Endometrium (tissue), 2 donors: ENCODE measurements at regions not wholly inside any gene's neighbourhood (a gene's known extent, or its start where the extent isn't known, plus 50 kb on each side); places are given as distances from the start of the nearest gene placed in this dataset.

ENCODE experiments used
- FAIRE-seq: peaks from 2 replicates; lab custom pipeline; 2012; peaks lifted over from hg19 to GRCh38; lab: Jason Lieb, UNC
- donor health status: control.
- donor health status: control.

DNA sequence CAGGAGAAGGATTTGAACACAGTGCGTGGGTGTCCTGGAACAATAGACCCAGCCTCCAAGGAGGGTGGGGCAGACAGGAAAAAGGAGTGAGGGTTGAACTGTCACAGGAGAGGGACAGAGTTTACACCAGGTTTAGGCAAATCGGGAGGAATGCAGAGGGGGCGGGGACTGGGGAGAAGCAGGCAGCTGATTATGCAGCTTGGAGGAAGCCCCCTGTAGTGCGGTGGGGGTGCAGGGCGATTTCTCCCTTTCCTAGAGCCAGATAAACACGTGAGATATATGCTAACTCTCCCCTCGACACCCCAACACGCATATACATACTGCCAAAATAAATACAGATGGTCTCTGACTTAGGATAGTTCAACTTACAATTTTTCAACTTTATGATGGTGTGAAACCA, 108.6 kb upstream of the PRR20G start:
- no peak for FAIRE-seq

DNA sequence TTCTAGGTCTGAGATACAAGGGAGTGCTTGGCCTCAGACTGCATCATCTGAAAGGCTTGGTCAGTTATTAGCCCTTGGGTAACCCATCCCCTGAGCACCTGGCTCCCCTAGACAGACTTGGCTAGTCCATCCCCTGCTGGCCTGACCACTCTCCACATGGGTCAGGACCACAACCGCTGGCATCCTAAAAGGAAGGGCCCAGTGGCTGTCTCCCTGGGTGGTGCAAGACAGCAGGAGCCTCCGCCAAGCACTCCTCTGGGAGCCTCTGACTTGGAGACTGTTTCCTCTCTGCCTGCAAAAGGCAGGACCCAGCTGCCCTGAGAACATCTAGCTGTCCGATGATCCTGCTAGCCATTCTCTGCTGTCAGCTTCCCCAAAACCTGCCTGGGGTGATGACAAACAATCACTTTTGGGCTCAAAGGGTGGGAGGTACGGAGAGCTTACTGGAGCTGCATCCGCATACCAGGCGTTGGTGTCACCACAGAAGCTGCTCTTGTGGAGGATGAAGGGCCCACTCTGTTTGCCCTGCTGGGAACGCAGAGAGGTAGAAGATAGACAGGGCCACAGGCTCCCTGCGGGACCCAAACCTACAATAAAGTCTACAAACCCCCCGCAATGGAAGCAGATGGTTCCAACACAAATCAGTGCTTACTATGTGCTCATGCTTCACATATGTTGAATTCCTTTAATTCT, 108.0 kb upstream of the PRR20G start:
- FAIRE-seq = no peak

DNA sequence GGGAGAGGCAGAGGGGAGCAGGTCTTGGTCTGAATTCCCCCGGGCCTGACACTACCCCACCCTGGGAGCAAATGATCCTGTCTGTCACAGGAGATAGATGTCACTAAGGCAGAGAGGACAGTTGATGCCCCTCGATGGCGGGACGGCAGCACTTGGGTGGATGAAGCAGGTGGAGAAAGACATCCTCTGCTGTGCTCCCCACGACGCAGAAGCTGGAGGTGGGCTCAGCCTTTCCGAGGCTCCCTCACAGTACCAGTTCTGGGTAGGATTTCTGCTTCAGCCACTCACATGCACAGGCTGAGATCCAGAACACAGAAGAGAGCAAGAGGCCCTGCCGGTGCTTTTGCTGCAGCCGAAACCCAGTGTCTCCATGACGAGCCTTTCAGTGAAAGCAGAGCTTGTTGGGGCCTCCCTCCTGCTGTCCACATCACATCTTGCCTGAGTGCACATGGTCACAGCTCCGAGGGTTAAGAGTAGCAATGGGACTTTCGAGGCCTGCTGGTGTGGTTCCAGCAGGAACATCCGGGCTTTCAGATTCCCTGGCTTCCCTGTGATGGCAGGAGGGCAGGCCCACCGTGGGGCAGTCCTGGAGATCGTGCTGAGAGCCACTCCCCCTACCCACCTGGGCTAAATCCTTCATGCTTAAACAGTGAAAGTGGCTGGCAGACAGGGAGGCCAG, 107.3 kb upstream of the PRR20G start:
- FAIRE-seq = no peak

DNA sequence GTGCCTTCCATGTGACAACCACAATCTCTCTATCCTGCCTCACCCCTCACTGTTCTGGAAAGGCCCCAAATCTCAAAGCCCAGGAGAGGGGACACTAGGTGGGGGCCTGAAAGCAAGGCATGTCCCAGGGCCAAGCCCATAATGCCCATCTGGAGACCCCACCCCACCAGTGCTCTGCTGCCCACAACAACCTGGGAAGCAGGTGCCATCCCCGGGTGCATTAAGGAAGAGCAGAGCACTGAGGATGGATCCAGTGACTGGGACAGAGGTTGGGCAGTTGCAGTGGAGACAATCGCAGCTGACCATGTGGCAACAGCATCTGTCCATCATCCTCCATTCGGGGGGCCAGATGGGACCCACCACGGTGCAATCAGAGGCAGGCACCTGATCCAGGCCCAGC, 106.2 kb upstream of the PRR20G start:
- no peak for FAIRE-seq

DNA sequence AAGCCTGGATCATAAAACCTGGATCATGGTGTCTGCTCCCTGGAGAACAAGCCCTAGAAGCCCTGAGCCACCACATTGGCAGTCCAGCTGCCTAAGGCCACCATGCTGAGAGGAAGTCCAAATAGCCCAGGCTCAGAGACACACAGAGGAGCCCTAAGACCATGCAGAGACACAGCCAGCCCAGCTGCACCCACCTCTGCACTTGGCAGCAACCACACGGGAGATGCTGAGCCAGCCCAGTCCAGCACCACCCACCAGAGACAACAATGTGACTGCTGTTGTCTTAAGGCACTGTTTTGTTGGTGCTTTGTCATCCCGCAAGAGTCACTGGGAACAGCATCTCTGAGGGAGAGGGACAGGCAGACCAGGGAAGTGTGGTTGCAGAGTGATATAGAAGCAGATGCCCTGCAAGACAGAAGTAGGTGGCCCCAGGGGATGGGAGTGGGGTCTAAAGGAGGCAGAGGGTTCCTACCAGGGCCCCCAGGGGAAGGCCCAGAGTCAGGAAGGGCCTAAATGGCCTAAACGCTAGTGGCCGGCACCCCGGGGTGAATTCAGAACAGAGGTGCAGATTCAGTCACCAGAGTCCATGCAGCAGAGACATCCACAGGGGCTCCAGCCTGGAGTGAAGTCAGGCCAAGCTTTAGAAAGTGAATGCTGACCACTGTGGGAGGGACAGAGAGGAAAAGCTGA, 105.4 kb upstream of the PRR20G start:
- no peak for FAIRE-seq

DNA sequence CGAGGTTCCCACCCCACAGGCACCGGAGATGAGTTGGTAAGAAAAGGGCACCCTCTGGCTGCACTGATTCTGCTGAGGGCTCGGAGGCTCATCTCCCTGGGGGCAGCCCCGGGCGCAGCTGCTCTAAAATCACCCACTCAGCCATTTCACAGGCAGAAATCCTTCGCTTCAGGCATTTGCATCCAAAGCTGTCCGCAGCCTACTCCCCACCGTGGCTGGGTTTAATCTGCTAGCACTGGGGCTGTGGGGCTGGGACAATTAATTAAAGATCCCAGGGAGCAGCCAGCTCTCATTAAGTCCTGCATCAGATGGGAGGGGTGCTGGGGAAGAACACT, 104.3 kb upstream of the PRR20G start:
- no peak for FAIRE-seq

DNA sequence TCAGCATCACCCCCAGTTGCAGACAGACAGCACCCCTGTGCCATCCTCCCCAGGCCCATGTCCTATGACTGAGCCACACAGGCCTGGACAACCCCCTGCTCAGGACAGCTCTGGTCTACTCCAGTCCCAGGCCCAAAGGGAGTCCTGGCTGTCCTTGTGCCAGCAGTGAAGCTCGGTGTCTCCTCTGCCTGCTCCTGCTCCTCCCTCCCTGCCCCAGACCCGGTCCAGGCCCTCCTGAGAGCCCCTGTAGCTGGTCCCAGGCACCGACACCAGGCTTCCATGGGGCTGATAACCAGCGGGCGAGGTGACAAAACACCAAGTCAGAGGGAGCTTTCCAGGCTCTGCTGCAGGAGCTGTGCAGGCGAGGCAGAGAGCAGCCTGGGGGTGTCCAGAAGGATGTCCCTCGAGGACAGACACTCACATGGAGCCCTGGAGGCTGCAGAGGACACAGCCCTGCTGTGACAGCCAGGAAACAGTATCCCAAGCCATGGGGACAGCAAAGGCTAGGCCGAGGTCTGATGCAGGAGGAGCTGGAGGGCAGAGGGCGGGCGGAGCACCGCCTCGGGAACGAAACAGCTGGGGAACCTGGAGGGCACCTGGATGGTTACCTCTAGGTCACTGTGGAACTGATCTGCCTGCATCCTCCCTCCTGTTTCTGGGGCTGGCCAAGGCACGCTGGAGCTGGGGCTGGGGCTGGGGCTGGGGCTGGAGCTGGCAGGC, 103.8 kb upstream of the PRR20G start:
- no peak for FAIRE-seq

DNA sequence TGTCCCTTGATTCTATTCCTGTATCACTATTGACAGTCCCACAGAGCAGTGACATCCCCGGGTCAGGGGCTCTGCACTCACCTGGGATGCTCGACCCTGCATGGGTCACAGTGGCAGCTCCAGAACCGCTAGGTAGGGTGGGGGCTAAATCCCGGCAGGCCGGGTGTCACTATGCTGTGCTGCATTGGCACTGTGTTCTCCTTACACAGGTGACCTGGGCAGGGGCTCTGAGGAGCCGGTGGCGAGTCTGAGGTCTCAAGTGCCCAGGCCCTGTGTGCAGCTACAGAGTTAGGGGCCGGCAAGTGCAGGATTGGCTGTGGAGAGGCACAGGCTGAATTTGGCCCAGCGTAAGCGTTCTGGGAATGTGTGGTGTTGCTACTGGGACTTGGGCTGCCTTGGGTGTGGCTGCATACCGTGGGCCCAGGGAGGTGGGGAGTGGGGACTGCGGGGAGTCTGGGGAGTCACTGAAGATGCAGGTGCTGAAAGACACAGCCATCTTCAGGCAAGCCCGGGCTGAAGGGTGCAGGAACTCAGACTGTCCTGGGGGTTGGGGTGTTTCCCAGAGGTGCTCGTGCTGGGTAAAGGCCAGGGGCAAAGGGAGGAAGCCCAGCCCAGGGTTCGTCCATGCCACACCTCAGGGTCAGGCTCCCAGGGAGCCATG, 102.6 kb upstream of the PRR20G start:
- no peak for FAIRE-seq

DNA sequence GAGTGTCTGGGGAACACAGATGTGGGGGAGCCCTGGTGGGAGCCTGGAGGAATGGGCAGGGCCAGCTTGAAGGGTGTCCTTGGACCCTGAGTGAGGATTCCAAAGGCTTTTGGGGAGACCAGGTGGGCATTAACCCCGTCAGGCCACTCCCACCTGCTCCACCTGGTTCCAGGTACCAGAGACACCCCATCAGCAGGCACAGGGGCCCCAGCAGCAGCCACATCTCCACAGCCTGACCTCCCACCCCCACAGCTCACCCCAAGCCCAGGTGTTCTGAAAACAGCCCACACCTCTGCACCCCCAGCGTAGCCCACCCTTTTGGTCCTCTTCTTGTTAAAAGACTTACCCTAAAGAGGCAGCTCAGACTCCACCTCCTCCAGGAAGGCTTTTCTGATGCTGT, 102.1 kb upstream of the PRR20G start:
- FAIRE-seq = no peak

DNA sequence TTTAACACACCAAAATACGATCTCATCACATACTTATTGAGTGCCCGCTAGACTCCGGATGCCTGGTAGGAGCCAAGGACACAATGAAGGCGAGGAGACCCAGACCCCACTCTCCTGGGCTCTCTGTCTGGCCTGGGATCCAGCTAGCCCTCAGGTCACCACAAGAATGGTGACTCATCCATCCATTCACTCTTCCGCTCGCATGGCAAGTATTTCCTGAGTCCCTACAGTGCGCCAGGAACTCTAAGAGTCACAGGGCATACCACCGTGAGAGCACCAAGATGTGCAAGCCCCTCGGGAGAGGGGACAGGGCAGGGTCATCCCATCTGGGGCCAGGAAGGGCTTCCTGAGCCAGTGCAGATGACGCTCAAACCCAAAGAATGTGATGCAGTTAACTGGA, 101.6 kb upstream of the PRR20G start:
- no peak for FAIRE-seq

DNA sequence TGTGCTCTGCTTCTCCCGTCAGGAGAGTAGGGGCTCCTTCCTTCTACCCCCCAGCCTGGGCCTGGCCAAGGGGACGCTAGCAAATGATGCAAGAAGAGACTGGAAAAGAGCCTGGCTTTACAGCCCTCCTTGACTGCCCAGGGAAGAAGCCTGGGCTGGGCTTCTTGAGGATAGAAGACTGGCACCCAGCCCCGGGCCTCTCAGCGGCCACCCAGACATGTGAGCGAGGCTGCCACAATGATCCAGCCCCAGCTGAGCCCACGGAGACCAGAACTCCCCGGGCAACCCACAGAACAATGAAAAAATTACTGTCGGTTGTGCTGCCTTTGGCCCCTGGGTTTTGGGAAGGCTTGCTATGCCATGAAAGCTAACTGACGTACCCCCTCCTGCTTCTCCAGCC, 100.6 kb upstream of the PRR20G start:
- no peak for FAIRE-seq

DNA sequence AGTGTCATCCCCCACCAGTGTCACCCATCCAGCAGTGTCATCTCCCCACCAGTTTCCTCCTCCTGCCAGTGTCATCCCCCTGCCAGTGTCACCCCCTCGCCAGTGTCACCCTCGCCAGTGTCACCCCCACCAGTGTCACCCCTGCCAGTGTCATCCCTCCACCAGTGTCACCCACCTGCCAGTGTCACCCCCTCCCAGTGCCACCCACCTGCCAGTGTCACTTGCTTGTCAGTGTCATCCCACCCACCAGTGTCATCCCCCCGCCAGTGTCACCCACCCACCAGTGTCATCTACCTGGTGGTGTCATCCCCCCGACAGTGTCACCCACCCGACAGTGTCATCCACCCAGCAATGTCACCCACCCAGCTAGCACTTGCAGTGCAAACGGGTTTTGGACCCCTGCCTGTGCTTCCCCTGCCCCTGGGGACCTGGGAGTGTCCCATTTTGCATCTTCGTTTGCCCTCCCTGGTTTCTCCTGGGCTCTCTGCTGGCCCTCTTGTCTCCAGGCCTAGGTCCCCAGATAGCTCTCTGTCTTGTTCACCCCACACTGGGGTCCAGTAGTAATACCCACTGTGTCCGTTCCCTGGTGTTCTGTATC, 99.8 kb upstream of the PRR20G start:
- FAIRE-seq = no peak

DNA sequence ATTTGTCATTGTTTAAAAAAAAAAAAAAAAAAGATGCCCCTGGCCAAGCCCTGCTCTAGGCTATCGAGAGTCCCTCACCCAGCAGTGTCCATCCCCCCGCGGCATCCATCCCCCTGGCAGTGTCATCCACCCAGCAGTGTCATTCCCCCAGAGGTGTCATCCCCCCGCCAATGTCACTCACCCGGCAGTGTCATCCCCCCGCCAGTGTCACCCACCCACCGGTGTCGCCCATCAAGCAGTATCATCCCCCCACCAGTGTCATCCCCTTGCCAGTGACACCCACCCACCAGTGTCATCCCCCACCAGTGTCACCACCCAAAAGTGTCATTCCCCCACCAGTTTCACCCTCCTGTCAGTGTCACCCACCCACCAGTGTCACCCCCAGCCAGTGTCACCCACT, 99.3 kb upstream of the PRR20G start:
- no peak for FAIRE-seq

DNA sequence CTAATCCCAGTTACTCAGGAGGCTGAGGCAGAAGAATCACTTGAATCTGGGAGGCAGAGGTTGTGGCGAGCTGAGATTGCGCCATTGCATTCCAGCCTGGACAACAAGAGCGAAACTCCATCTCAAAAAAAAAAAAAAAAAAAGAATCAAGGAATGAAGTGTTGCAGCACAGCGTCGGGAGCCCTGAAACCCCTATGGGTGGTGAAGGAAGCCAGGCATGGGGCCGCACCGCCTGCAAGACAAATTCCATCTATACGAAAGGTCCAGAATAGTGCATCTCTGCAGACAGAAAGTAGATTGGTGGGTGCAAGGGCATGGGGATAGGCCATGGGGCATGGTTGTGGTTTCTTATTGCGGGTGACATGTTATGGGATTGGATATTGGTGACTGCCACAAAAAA, 98.6 kb upstream of the PRR20G start:
- no peak for FAIRE-seq

DNA sequence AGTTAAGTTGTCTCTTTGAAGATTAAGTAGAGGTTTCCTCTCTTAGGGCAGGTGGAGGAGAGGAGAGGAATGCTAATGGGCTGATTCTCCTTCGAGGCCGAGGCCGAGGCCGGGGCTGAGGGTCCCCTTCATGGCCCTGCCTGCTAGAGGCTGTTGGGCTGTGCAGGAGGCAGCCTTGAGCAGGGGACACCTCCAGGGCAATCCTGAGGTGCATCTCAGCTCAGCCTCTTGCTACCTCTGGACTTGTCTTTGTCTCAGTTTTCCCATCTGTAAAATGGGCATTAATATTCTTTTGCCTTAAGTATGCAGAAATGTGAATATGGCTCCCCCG, 97.7 kb upstream of the PRR20G start:
- FAIRE-seq = no peak

DNA sequence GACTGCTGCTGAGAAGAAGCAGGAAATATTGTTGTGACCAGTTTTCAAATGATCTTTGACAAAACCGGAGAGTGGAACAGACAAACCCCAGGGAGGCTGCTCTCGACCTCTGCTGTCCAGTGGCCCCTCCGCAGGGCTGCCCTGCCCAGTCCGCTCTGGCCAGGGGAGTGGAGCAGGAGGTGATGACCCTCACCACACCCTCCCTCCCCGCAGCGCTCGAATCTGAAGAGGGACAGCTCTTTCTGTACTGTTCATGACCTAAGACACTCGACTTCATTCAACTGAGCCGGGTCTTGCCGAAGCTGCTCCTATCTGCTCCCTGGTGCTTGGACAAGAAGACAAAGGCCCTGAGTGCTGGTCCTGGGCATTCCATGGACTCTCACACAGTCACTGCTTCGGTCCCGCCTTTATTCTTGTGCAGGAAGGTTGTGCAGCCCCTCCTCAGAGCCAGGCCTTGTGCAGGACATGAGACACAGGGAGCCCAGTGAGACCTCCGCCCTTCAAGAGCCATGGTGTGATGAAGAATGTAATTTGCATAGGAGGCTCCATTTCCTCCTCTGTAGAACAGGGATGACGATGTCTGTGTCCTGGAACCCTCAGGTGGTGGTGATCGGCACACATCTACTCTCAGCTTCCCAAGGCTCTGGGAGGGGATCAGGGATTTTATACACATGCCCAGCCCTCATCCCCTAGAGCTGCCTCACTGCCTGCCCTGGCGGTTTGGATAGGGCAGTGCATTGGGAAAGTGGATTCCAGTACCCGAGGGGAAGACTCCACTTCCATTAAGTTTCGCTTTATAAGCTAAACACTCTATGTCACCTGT, 97.1 kb upstream of the PRR20G start:
- FAIRE-seq = no peak

DNA sequence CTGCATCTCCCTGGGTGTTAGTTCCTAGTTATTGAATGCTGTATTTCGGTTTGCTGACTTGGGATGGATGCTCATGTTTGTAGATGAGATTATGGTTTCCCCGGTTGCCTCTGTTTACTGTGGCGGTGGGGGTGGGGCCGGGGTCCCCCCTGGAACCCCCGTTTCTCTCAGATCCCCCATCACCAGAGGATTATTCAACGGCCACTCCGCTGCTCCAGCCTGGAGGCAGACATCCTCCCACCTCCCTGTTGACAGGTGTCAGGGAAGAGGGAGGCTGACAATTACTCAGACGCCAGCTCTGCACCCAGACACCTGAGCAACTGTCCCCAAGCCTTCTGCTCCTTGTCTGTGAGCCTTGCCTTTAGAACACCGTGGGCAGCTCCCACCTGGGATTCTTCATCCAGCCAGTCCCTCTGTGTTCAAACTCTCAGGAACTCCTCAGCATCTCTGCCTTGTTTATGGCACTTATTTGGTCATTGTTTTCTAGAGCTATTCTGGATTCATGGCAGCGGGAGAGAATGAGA, 95.9 kb upstream of the PRR20G start:
- FAIRE-seq = no peak

DNA sequence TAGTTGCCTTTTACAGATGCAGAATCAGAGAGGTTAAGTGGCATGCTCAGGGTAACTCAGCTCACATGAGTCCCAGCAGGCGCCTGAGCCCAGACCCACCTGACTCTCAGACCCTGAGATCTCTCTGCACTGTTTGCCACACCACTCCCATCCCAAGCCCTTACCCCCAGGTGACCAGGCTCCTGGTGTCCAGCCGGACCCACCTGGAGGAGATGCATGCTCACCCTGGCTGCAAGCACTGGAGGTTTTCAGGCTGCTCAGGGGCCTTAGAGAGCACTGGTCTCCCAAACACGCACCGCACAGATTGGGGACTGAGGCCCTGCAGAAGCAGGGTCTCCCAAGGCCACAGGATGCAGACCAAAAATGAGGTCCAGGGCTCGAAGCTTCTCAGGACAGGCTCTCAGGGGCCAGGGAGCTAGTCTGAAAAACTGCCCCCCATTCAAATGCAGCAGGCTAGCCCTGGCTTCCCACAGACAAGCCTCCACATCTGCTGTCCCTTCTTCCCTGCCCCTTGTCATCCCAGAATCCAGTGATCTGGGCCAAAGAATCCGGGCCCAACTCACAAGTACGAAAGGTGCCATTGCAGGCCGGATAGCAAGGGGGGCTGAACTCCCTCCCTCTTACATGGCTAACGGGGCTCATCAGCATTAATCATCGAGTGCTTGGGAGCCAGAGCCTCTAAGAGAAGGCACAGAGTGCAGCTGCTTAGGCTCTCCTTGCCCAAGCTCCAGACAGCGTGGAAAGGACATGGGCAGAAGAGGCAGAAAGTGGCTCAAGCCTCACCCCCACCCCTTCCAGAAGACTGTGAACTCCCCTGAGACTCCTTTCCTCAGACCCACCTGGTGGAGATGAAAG, 90.2 kb upstream of the PRR20G start:
- FAIRE-seq = no peak

DNA sequence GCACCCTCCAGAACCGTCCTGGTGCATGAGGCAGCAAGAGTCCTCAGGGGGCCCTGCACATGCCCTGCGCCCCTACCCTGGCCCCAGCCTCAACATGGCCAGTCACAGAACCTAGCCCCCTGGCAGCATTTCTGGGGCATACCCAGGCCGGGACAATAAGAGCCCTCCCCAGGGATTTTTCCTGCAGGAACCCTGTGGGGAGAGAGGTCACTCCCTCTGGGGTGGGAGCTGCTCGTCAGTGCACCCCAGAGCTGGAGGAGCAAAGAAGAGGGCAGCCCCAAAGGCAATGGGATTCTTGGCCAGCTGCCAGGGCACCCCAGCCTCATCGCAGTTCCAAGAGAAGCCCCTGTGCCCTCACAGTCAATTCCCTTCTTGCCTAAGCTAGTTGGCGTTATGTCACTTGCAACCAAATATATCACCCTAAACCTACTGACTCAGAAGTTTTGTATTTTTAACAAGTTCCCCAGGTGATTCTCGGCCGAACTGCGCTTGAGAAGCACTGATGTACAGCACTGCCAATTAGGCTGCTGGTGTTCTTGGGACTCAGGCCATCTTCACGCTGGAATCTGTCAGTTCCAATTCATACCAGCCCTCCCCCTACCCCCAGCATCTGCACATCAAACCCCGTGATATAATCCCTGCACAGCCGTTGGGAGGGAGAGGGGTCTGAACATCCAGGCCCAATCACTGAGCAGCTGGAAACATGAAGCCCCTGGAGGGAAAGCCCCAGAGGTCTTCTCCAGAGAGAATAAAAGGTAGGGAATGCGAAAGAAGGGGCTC, 87.5 kb upstream of the PRR20G start:
- FAIRE-seq = no peak
